Lung (tissue), 11 donors: ENCODE measurements at regions not wholly inside any gene's neighbourhood (a gene's known extent, or its start where the extent isn't known, plus 50 kb on each side); places are given as distances from the start of the nearest gene placed in this dataset.

Experiments
- ATAC-seq: fragments of 200-7000 bp; cut with Tn5 transposase; one replicate; pipeline ENCODE4 v1.9.1; 2020; ENCODE audit warnings: moderate number of reproducible peaks; ENCODE audit not compliant: insufficient read depth, low FRiP score
- DNase-seq, 3 donors: peaks; one replicate each; pipeline ENCODE4 v3.0.0-alpha.2; 2013 to 2017
- H3K27ac ChIP-seq, 2 donors: one replicate each; pipeline ENCODE4 v1.5.1; 2013; ENCODE audit warnings: mild to moderate bottlenecking in 2 of 2, moderate library complexity in 2 of 2, control low read depth in 1 of 2, inconsistent platforms in 1 of 2, low read depth in 1 of 2, low read length in 1 of 2
- H3K27me3 ChIP-seq, 3 donors: one replicate each; pipeline ENCODE4 v1.5.1; 2013; ENCODE audit warnings: low read length in 2 of 3; ENCODE audit not compliant: control insufficient read depth in 3 of 3, insufficient read depth in 3 of 3
- H3K36me3 ChIP-seq, 4 donors: one replicate each; pipeline ENCODE4 v1.5.1; 2013; ENCODE audit warnings: low read length in 4 of 4, mild to moderate bottlenecking in 1 of 4, moderate library complexity in 1 of 4; ENCODE audit not compliant: control insufficient read depth in 4 of 4, insufficient read depth in 4 of 4
- H3K4me1 ChIP-seq, 5 donors: one replicate each; pipeline ENCODE4 v1.5.1; 2013; ENCODE audit warnings: low read length in 5 of 5, mild to moderate bottlenecking in 2 of 5, moderate library complexity in 1 of 5; ENCODE audit not compliant: control insufficient read depth in 5 of 5, insufficient read depth in 5 of 5
- H3K4me3 ChIP-seq: one replicate; pipeline ENCODE4 v1.5.1; 2013; ENCODE audit warnings: mild to moderate bottlenecking, control low read depth, moderate library complexity
- H3K9ac ChIP-seq, 2 donors: one replicate each; pipeline ENCODE4 v1.5.1; 2013; ENCODE audit warnings: low read length in 2 of 2, control low read depth in 1 of 2; ENCODE audit not compliant: insufficient read depth in 1 of 2
- H3K9me3 ChIP-seq, 4 donors: one replicate each; pipeline ENCODE4 v1.5.1; 2013; ENCODE audit warnings: low read length in 3 of 4, mild to moderate bottlenecking in 1 of 4, moderate library complexity in 1 of 4; ENCODE audit not compliant: control insufficient read depth in 4 of 4, insufficient read depth in 3 of 4
- CTCF ChIP-seq: IDR thresholded peaks from 2 replicates; pipeline ENCODE4 v1.5.1; 2012; ENCODE audit warnings: mild to moderate bottlenecking; ENCODE audit errors: control extremely low read depth, extremely low read depth
- WGBS, 2 donors: extraction: QIAGEN DNeasy Blood & Tissue Kit; methylation state at CpG; one replicate each; pipeline ENCODE4 v1.1.7; 2013; 5-methylcytosine and 5-hydroxymethylcytosine counted together
- donor health status: control.
- donor health status: control.
- donor health status: Bipolar disorder and iron deficiency.
- donor health status: healthy.
- donor health status: DM: yes; HTN: yes; CAD: no.

GRCh38 chr3:30286811-30287210 lies 319.6 kb upstream of the TGFBR2 start:
- Histone ChIP-seq H3K4me3 (no peak overlapping the region), H3K9ac (no peak overlapping the region), H3K9me3 (no peaks in the 10 kb centered on the region), H3K36me3 (no peaks in the 10 kb centered on the region), H3K4me1 (peaks cover 0 to 16% (median 0%) of the 10 kb centered on the region in 5 donors), H3K27ac (peak overlapping the region in 1 of 2 donors; percentile 80), H3K27me3 (no peaks in the 10 kb centered on the region)
- TF ChIP-seq CTCF: no peak
- DNase-seq: no peak
- WGBS, 2 donors: 89 to 91% methylated on average over 2 of the region's 2 CpGs
- no peak for ATAC-seq

GRCh38 chr3:30288830-30289229 lies 317.6 kb upstream of the TGFBR2 start:
- no peak for TF ChIP-seq CTCF
- Histone ChIP-seq H3K27ac (no peak overlapping the region), H3K27me3 (no peaks in the 10 kb centered on the region), H3K9me3 (no peaks in the 10 kb centered on the region), H3K9ac (no peak overlapping the region), H3K4me1 (peaks cover 0 to 19% (median 0%) of the 10 kb centered on the region in 5 donors), H3K4me3 (no peak overlapping the region), H3K36me3 (no peaks in the 10 kb centered on the region)
- ATAC-seq: no peak
- no peak for DNase-seq

- 0 to 10% methylated on average over 1 of the region's 1 CpG for WGBS, 2 donors
- Histone ChIP-seq H3K9me3 (no peaks in the 10 kb centered on the region), H3K27me3 (no peaks in the 10 kb centered on the region), H3K4me3 (no peak overlapping the region), H3K27ac (no peak overlapping the region), H3K9ac (no peak overlapping the region), H3K36me3 (no peaks in the 10 kb centered on the region), H3K4me1 (peaks cover 0 to 21% (median 0%) of the 10 kb centered on the region in 5 donors)
- DNase-seq (no peak), ATAC-seq (peak; percentile 25)
- no peak for TF ChIP-seq CTCF
Measured at GRCh38 chr3:30289324-30289723, 317.1 kb upstream of the TGFBR2 start.

- Histone ChIP-seq H3K9me3 (no peaks in the 10 kb centered on the region), H3K36me3 (no peaks in the 10 kb centered on the region), H3K27ac (no peak overlapping the region), H3K4me1 (peaks cover 0 to 21% (median 0%) of the 10 kb centered on the region in 5 donors), H3K9ac (no peak overlapping the region), H3K4me3 (no peak overlapping the region), H3K27me3 (no peaks in the 10 kb centered on the region)
- DNase-seq: no peak
- WGBS, 2 donors: 34 to 40% methylated on average over 1 of the region's 1 CpG
- ATAC-seq: no peak
- TF ChIP-seq CTCF: no peak
Measured at GRCh38 chr3:30289766-30290165, 316.6 kb upstream of the TGFBR2 start.
